ENCODE measurements at regions not wholly inside any gene's neighbourhood (a gene's known extent, or its start where the extent isn't known, plus 50 kb on each side); places are given as distances from the start of the nearest gene placed in this dataset.

- no peaks in the 10 kb centered on the region for H3F3A ChIP-seq (ENCODE audit: low read length, unreplicated experiment)
- H3K4me1 ChIP-seq (ENCODE audit: insufficient read depth, low read length), result no peaks in the 10 kb centered on the region
- no peaks in the 10 kb centered on the region for H3K9me3 ChIP-seq (ENCODE audit: low read length)
- ChIA-PET CTCF (no interaction called here), POLR2A (ENCODE audit: unreplicated experiment) (no interaction called here)
- H3K36me3 ChIP-seq (ENCODE audit: low read depth, low read length), result no peaks in the 10 kb centered on the region
- TF ChIP-seq EZH2phosphoT487 (IDR thresholded peaks at IDR 0.05; ENCODE audit: borderline replicate concordance, low read length) (no peak), EZH2 (IDR thresholded peaks at IDR 0.05; ENCODE audit: low read length, unreplicated experiment) (no peak), CTCF (conservative IDR thresholded peaks at IDR 0.05; ENCODE audit: low read depth, low read length) (no peak)
- intact Hi-C loops (cut with micrococcal nuclease), result no loop called here
- no peak overlapping the region for H3K9ac ChIP-seq (ENCODE audit: low read length)
- no peaks in the 10 kb centered on the region for H3K79me2 ChIP-seq (ENCODE audit: low read length)
- no peaks in the 10 kb centered on the region for H3K27me3 ChIP-seq (ENCODE audit: low read length)
- H3K27ac ChIP-seq (ENCODE audit: low read length), result no peak overlapping the region
- H2AFZ ChIP-seq (ENCODE audit: low read length), result no peak overlapping the region
- no peak overlapping the region for H3K4me2 ChIP-seq (ENCODE audit: low read length)
- no peaks in the 10 kb centered on the region for H4K20me1 ChIP-seq (ENCODE audit: low read length)
- DNase-seq, result no peak
- no TSS peak for BruUV-seq (replicated peaks)
- ATAC-seq, result no peak
- no peaks in the 10 kb centered on the region for H3K9me2 ChIP-seq (replicated peaks; ENCODE audit: low read length)
- H3K4me3 ChIP-seq (ENCODE audit: low read length), result no peak overlapping the region
Measured at GRCh38 chr16:35196313-35196712, 1736.9 kb downstream of the TP53TG3F start.

- CTCF ChIA-PET, result no interaction called here
Measured at GRCh38 chr16:35197656-35198055, 1738.2 kb downstream of the TP53TG3F start.

More at GRCh38 chr16:35197656-35198055, 1738.2 kb downstream of the TP53TG3F start:
- no peaks in the 10 kb centered on the region for H3K4me1 ChIP-seq (ENCODE audit: insufficient read depth, low read length)
- H3K9me3 ChIP-seq (ENCODE audit: low read length), result no peaks in the 10 kb centered on the region
- no peak overlapping the region for H2AFZ ChIP-seq (ENCODE audit: low read length)
- H3K36me3 ChIP-seq (ENCODE audit: low read depth, low read length), result no peaks in the 10 kb centered on the region
- intact Hi-C loops (cut with micrococcal nuclease), result no loop called here
- H3K4me3 ChIP-seq (ENCODE audit: low read length), result no peak overlapping the region
- no peaks in the 10 kb centered on the region for H3K9me2 ChIP-seq (replicated peaks; ENCODE audit: low read length)
- no peaks in the 10 kb centered on the region for H4K20me1 ChIP-seq (ENCODE audit: low read length)
- H3K79me2 ChIP-seq (ENCODE audit: low read length), result no peaks in the 10 kb centered on the region
- H3K27ac ChIP-seq (ENCODE audit: low read length), result no peak overlapping the region
- no peaks in the 10 kb centered on the region for H3K27me3 ChIP-seq (ENCODE audit: low read length)
- H3K9ac ChIP-seq (ENCODE audit: low read length), result no peak overlapping the region
- POLR2A ChIA-PET (ENCODE audit: unreplicated experiment), result no interaction called here
- no TSS peak for BruUV-seq (replicated peaks)
- H3K4me2 ChIP-seq (ENCODE audit: low read length), result no peak overlapping the region
- ATAC-seq (no peak), DNase-seq (no peak)
- no peaks in the 10 kb centered on the region for H3F3A ChIP-seq (ENCODE audit: low read length, unreplicated experiment)
- no peak for TF ChIP-seq CTCF (conservative IDR thresholded peaks at IDR 0.05; ENCODE audit: low read depth, low read length)
- no peak for TF ChIP-seq EZH2phosphoT487 (IDR thresholded peaks at IDR 0.05; ENCODE audit: borderline replicate concordance, low read length)
- no peak for TF ChIP-seq EZH2 (IDR thresholded peaks at IDR 0.05; ENCODE audit: low read length, unreplicated experiment)

All from PC-3 (cell line).